ENCODE measurements at regions not wholly inside any gene's neighbourhood (a gene's known extent, or its start where the extent isn't known, plus 50 kb on each side); places are given as distances from the start of the nearest gene placed in this dataset.

DNA sequence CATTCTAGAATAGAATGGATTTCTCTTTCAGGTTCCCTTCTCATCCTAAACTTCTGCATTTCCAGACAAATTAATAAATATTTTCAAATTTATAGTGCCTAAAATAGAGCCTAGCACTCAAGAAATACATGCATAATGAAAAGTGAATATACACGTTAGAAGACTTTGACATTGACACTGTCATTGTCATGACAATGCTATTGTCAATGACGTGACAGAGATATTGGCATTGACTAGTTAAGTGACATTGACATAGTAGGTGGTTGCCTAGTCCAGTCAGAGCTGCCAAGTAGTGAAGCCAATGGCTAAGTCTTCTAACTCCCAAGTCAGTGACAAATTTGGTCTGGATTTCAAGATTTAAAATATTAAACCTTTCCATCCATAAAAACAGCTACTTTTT, 410.5 kb downstream of the LMO4 start:
- TF ChIP-seq, protein P1, sequence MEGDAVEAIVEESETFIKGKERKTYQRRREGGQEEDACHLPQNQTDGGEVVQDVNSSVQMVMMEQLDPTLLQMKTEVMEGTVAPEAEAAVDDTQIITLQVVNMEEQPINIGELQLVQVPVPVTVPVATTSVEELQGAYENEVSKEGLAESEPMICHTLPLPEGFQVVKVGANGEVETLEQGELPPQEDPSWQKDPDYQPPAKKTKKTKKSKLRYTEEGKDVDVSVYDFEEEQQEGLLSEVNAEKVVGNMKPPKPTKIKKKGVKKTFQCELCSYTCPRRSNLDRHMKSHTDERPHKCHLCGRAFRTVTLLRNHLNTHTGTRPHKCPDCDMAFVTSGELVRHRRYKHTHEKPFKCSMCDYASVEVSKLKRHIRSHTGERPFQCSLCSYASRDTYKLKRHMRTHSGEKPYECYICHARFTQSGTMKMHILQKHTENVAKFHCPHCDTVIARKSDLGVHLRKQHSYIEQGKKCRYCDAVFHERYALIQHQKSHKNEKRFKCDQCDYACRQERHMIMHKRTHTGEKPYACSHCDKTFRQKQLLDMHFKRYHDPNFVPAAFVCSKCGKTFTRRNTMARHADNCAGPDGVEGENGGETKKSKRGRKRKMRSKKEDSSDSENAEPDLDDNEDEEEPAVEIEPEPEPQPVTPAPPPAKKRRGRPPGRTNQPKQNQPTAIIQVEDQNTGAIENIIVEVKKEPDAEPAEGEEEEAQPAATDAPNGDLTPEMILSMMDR (IDR thresholded peaks at IDR 0.05; ENCODE audit: low read depth, low read length, missing control alignments) = no peak
- in situ Hi-C loops (cut with HindIII; ENCODE audit: low pct_ligation_motif_present, low sequenced_read_pairs) = no loop called here

DNA sequence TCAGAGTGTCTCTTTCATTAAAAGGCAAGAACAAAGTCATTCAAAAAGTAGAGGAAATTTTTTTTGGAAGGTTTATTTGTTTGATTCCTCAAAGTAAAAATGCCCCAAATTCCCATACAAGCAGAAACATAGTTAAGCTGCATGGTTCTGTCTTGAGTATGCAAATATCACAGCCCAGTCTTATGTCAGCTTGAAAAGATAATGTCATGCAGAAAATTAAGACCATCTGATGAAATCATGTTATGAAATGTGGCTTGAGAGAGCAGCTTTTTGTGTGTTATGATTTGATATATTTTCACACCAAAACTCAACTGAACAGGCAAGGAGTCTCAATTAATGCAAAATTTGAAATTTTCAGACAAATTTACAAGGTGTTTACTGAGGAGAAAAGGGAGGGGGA, 411.0 kb downstream of the LMO4 start:
- DNase-seq = no peak
- in situ Hi-C loops (cut with HindIII; ENCODE audit: low pct_ligation_motif_present, low sequenced_read_pairs) = no loop called here
- H3K27ac ChIP-seq = no peak overlapping the region
- TF ChIP-seq, protein P1 (IDR thresholded peaks at IDR 0.05; ENCODE audit: low read depth, low read length, missing control alignments) = no peak
- no peak overlapping the region for H3K4me3 ChIP-seq (ENCODE audit: low read depth, low read length)
- no peaks in the 10 kb centered on the region for H3K27me3 ChIP-seq (replicated peaks)
- no peaks in the 10 kb centered on the region for H3K36me3 ChIP-seq (replicated peaks)

More for the DNA sequence above, 410.5 kb downstream of the LMO4 start:
- H3K36me3 ChIP-seq (replicated peaks) = no peaks in the 10 kb centered on the region
- H3K27me3 ChIP-seq (replicated peaks) = no peaks in the 10 kb centered on the region
- no peak overlapping the region for H3K4me3 ChIP-seq (ENCODE audit: low read depth, low read length)
- DNase-seq = no peak
- H3K27ac ChIP-seq = no peak overlapping the region

DNA sequence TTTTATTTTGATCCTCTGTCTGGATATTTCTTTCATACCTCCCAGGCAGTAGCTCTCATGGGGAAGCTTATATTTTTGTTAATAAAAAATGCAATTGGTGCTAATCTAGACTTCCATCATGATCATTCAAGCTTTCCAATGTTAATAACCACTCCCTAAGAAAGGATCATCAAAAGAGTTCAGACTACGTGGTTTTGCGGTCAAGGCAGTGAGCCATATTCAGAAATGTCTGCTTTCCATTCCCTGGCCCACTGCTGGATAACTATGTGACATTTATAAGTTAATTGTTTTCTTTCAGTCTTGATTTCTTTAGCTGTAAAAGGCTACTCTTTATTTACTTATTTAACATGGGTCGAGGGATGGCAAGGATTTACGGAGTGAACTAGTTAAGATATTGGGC, 414.6 kb downstream of the LMO4 start:
- Histone ChIP-seq H3K36me3 (replicated peaks) (no peaks in the 10 kb centered on the region), H3K27me3 (replicated peaks) (no peaks in the 10 kb centered on the region), H3K27ac (no peak overlapping the region), H3K4me3 (ENCODE audit: low read depth, low read length) (no peak overlapping the region)
- TF ChIP-seq, protein P1 (IDR thresholded peaks at IDR 0.05; ENCODE audit: low read depth, low read length, missing control alignments) = no peak
- DNase-seq = no peak
- in situ Hi-C loops (cut with HindIII; ENCODE audit: low pct_ligation_motif_present, low sequenced_read_pairs) = no loop called here

GRCh38 chr1:87744056-87744455, 415.4 kb downstream of the LMO4 start:
- H3K27ac ChIP-seq = no peak overlapping the region
- no peak overlapping the region for H3K4me3 ChIP-seq (ENCODE audit: low read depth, low read length)
- H3K36me3 ChIP-seq (replicated peaks) = no peaks in the 10 kb centered on the region
- H3K27me3 ChIP-seq (replicated peaks) = no peaks in the 10 kb centered on the region
- TF ChIP-seq, protein P1 (IDR thresholded peaks at IDR 0.05; ENCODE audit: low read depth, low read length, missing control alignments) = no peak
- in situ Hi-C loops (cut with HindIII; ENCODE audit: low pct_ligation_motif_present, low sequenced_read_pairs) = no loop called here
- DNase-seq = no peak

GRCh38 chr1:87744763-87745162, 416.1 kb downstream of the LMO4 start:
- TF ChIP-seq, protein P1 (IDR thresholded peaks at IDR 0.05; ENCODE audit: low read depth, low read length, missing control alignments) = no peak
- no peak overlapping the region for H3K4me3 ChIP-seq (ENCODE audit: low read depth, low read length)
- no peak overlapping the region for H3K27ac ChIP-seq
- H3K36me3 ChIP-seq (replicated peaks) = no peaks in the 10 kb centered on the region
- H3K27me3 ChIP-seq (replicated peaks) = no peaks in the 10 kb centered on the region
- in situ Hi-C loops (cut with HindIII; ENCODE audit: low pct_ligation_motif_present, low sequenced_read_pairs) = no loop called here
- DNase-seq = no peak

- Histone ChIP-seq H3K27me3 (replicated peaks) (no peaks in the 10 kb centered on the region), H3K36me3 (replicated peaks) (no peaks in the 10 kb centered on the region), H3K4me3 (ENCODE audit: low read depth, low read length) (no peak overlapping the region), H3K27ac (no peak overlapping the region)
- DNase-seq = no peak
- in situ Hi-C loops (cut with HindIII; ENCODE audit: low pct_ligation_motif_present, low sequenced_read_pairs) = no loop called here
- TF ChIP-seq, protein P1 (IDR thresholded peaks at IDR 0.05; ENCODE audit: low read depth, low read length, missing control alignments) = no peak
These were observed 424.7 kb downstream of the LMO4 start for GRCh38 chr1:87753366-87753765.

Data from brain microvascular endothelial cell (primary cell).